ENCODE measurements at regions not wholly inside any gene's neighbourhood (a gene's known extent, or its start where the extent isn't known, plus 50 kb on each side); places are given as distances from the start of the nearest gene placed in this dataset.

GRCh38 chr10:111677759-111678158 lies 505.8 kb downstream of the GPAM start:
- TF ChIP-seq, protein P1, sequence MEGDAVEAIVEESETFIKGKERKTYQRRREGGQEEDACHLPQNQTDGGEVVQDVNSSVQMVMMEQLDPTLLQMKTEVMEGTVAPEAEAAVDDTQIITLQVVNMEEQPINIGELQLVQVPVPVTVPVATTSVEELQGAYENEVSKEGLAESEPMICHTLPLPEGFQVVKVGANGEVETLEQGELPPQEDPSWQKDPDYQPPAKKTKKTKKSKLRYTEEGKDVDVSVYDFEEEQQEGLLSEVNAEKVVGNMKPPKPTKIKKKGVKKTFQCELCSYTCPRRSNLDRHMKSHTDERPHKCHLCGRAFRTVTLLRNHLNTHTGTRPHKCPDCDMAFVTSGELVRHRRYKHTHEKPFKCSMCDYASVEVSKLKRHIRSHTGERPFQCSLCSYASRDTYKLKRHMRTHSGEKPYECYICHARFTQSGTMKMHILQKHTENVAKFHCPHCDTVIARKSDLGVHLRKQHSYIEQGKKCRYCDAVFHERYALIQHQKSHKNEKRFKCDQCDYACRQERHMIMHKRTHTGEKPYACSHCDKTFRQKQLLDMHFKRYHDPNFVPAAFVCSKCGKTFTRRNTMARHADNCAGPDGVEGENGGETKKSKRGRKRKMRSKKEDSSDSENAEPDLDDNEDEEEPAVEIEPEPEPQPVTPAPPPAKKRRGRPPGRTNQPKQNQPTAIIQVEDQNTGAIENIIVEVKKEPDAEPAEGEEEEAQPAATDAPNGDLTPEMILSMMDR (conservative IDR thresholded peaks at IDR 0.05; ENCODE audit: low read depth in 2 of 2) = no peak
- TF ChIP-seq EZH2 (IDR thresholded peaks at IDR 0.05; ENCODE audit: low read depth, unreplicated experiment) (no peak), POLR2AphosphoS5 (IDR thresholded peaks at IDR 0.05; ENCODE audit: low read depth) (no peak), ZNF114 (CRISPR knock-in tag; IDR thresholded peaks at IDR 0.05) (no peak), EZH2phosphoT487 (IDR thresholded peaks at IDR 0.05; ENCODE audit: unreplicated experiment) (no peak), CREB1 (CRISPR knock-in tag; IDR thresholded peaks at IDR 0.05; ENCODE audit: low read depth) (no peak), JUNB (IDR thresholded peaks at IDR 0.05; ENCODE audit: unreplicated experiment) (no peak), NANOG (IDR thresholded peaks at IDR 0.05; ENCODE audit: borderline replicate concordance) (no peak), ZNF462 (CRISPR knock-in tag; IDR thresholded peaks at IDR 0.05) (no peak), STAT1 (IDR thresholded peaks at IDR 0.05; ENCODE audit: unreplicated experiment) (no peak), ZNF331 (CRISPR knock-in tag; IDR thresholded peaks at IDR 0.05; ENCODE audit: low read depth) (no peak)
- TF ChIP-seq, protein P2, sequence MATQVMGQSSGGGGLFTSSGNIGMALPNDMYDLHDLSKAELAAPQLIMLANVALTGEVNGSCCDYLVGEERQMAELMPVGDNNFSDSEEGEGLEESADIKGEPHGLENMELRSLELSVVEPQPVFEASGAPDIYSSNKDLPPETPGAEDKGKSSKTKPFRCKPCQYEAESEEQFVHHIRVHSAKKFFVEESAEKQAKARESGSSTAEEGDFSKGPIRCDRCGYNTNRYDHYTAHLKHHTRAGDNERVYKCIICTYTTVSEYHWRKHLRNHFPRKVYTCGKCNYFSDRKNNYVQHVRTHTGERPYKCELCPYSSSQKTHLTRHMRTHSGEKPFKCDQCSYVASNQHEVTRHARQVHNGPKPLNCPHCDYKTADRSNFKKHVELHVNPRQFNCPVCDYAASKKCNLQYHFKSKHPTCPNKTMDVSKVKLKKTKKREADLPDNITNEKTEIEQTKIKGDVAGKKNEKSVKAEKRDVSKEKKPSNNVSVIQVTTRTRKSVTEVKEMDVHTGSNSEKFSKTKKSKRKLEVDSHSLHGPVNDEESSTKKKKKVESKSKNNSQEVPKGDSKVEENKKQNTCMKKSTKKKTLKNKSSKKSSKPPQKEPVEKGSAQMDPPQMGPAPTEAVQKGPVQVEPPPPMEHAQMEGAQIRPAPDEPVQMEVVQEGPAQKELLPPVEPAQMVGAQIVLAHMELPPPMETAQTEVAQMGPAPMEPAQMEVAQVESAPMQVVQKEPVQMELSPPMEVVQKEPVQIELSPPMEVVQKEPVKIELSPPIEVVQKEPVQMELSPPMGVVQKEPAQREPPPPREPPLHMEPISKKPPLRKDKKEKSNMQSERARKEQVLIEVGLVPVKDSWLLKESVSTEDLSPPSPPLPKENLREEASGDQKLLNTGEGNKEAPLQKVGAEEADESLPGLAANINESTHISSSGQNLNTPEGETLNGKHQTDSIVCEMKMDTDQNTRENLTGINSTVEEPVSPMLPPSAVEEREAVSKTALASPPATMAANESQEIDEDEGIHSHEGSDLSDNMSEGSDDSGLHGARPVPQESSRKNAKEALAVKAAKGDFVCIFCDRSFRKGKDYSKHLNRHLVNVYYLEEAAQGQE (IDR thresholded peaks at IDR 0.05; ENCODE audit: unreplicated experiment) = no peak
- TF ChIP-seq, protein P3, sequence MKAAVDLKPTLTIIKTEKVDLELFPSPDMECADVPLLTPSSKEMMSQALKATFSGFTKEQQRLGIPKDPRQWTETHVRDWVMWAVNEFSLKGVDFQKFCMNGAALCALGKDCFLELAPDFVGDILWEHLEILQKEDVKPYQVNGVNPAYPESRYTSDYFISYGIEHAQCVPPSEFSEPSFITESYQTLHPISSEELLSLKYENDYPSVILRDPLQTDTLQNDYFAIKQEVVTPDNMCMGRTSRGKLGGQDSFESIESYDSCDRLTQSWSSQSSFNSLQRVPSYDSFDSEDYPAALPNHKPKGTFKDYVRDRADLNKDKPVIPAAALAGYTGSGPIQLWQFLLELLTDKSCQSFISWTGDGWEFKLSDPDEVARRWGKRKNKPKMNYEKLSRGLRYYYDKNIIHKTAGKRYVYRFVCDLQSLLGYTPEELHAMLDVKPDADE (IDR thresholded peaks at IDR 0.05) = no peak
